IMR-90 (cell line): ENCODE measurements at regions not wholly inside any gene's neighbourhood (a gene's known extent, or its start where the extent isn't known, plus 50 kb on each side); places are given as distances from the start of the nearest gene placed in this dataset.

Source experiments
- ATAC-seq: fragments of 200-7000 bp; cut with Tn5 transposase; 2 replicates; pipeline ENCODE4 v1.9.1; 2020; ENCODE audit warnings: low read depth, mild to moderate bottlenecking, moderate library complexity
- BruUV-seq: library from RNA; stranded (reverse); fragments of 400-500 nt; replicated peaks from 2 replicates; lab custom pipeline; 2021; lab: Mats Ljungman, UMichigan
- CTCF ChIA-PET: fragments of 300-600 bp; formaldehyde crosslinking; extraction: SDS; loops from one replicate; lab custom pipeline; 2021; ENCODE audit warnings: antibody characterized with exemption; lab: Yijun Ruan, JAX
- POLR2A ChIA-PET: fragments of 300-600 bp; sonication (Branson Sonifier 250); formaldehyde crosslinking; loops from one replicate; lab custom pipeline; 2022; ENCODE audit warnings: antibody characterized with exemption; ENCODE audit not compliant: unreplicated experiment; lab: Charles Lee
- DNase-seq: peaks from one replicate; pipeline ENCODE4 v3.0.0; 2013
- H2AFZ ChIP-seq: replicated peaks from 2 replicates; pipeline ENCODE3; 2013; ENCODE audit warnings: low read length, mild to moderate bottlenecking; ENCODE audit not compliant: poor library complexity
- H2AK5ac ChIP-seq: 2 replicates; pipeline ENCODE4 v1.6.1; 2013; ENCODE audit warnings: low read depth, low read length, inconsistent platforms
- H2AK9ac ChIP-seq: replicated peaks from 2 replicates; pipeline ENCODE3; 2013; ENCODE audit warnings: mild to moderate bottlenecking, low read depth, low read length, moderate library complexity; ENCODE audit not compliant: poor library complexity
- H2BK120ac ChIP-seq: 2 replicates; pipeline ENCODE4 v1.6.1; 2013; ENCODE audit warnings: low read depth, low read length, inconsistent platforms
- H2BK15ac ChIP-seq: 3 replicates; pipeline ENCODE4 v1.6.1; 2013; ENCODE audit warnings: low read depth, low read length, inconsistent platforms
- H2BK20ac ChIP-seq: 2 replicates; pipeline ENCODE4 v1.6.1; 2013; ENCODE audit warnings: low read depth, mild to moderate bottlenecking, inconsistent platforms, low read length, moderate library complexity
- H2BK5ac ChIP-seq: 2 replicates; pipeline ENCODE4 v1.6.1; 2013; ENCODE audit warnings: mild to moderate bottlenecking, low read depth, low read length, inconsistent platforms; ENCODE audit not compliant: poor library complexity, severe bottlenecking
- H3K14ac ChIP-seq: replicated peaks from 2 replicates; pipeline ENCODE4 v1.6.1; 2013; ENCODE audit warnings: low read depth, low read length, inconsistent platforms
- H3K18ac ChIP-seq: 2 replicates; pipeline ENCODE4 v1.6.1; 2013; ENCODE audit warnings: low read depth, low read length, control low read depth
- H3K23ac ChIP-seq: 2 replicates; pipeline ENCODE4 v1.6.1; 2013; ENCODE audit warnings: low read depth, low read length, inconsistent platforms
- H3K27ac ChIP-seq: 2 replicates; pipeline ENCODE4 v1.5.1; 2013; ENCODE audit warnings: mild to moderate bottlenecking, control low read depth, low read length; ENCODE audit not compliant: insufficient read depth
- H3K27me3 ChIP-seq: 2 replicates; pipeline ENCODE4 v1.6.1; 2013; ENCODE audit warnings: low read length; ENCODE audit not compliant: control insufficient read depth, insufficient read depth
- H3K36me3 ChIP-seq: 2 replicates; pipeline ENCODE4 v1.6.1; 2013; ENCODE audit warnings: low read length, mixed read lengths; ENCODE audit not compliant: control insufficient read depth, insufficient read depth
- H3K4ac ChIP-seq: 2 replicates; pipeline ENCODE4 v1.6.1; 2013; ENCODE audit warnings: low read depth, low read length, inconsistent platforms
- H3K4me1 ChIP-seq: 2 replicates; pipeline ENCODE4 v1.6.1; 2013; ENCODE audit warnings: low read length, mixed read lengths; ENCODE audit not compliant: control insufficient read depth, insufficient read depth
- H3K4me2 ChIP-seq: 2 replicates; pipeline ENCODE4 v1.6.1; 2013; ENCODE audit warnings: low read depth, mild to moderate bottlenecking, control low read depth, low read length, moderate library complexity
- H3K4me3 ChIP-seq: 2 replicates; pipeline ENCODE4 v1.5.1; 2013; ENCODE audit warnings: low read depth, mild to moderate bottlenecking, control low read depth, low read length, moderate library complexity; ENCODE audit not compliant: insufficient read depth
- H3K56ac ChIP-seq: 2 replicates; pipeline ENCODE4 v1.6.1; 2013; ENCODE audit warnings: low read length, inconsistent platforms; ENCODE audit not compliant: insufficient read depth; ENCODE audit errors: extremely low read depth
- H3K79me1 ChIP-seq, 2 experiments: 2 replicates each; pipeline ENCODE4 v1.6.1; 2013; ENCODE audit warnings: low read length in 2 of 2, inconsistent platforms in 1 of 2, low read depth in 1 of 2
- H3K9ac ChIP-seq: 2 replicates; pipeline ENCODE4 v1.6.1; 2013; ENCODE audit warnings: low read depth, low read length, control low read depth
- H3K9me1 ChIP-seq: 2 replicates; pipeline ENCODE4 v1.6.1; 2013; ENCODE audit warnings: low read length, inconsistent platforms; ENCODE audit not compliant: insufficient read depth
- H3K9me3 ChIP-seq: 2 replicates; pipeline ENCODE4 v1.6.1; 2013; ENCODE audit warnings: low read length; ENCODE audit not compliant: control insufficient read depth, insufficient read depth
- H4K20me1 ChIP-seq: 2 replicates; pipeline ENCODE4 v1.6.1; 2013; ENCODE audit warnings: low read length, inconsistent platforms; ENCODE audit not compliant: insufficient read depth
- H4K5ac ChIP-seq: 2 replicates; pipeline ENCODE4 v1.6.1; 2013; ENCODE audit warnings: mild to moderate bottlenecking, low read depth, low read length, control low read depth
- H4K8ac ChIP-seq, 2 experiments: 2 replicates each; pipeline ENCODE4 v1.6.1; 2013; ENCODE audit warnings: low read depth in 2 of 2, low read length in 2 of 2, control low read depth in 1 of 2, inconsistent platforms in 1 of 2
- H4K91ac ChIP-seq: 2 replicates; pipeline ENCODE4 v1.6.1; 2013; ENCODE audit warnings: low read depth, low read length, inconsistent platforms; ENCODE audit not compliant: insufficient read depth
- BHLHE40 ChIP-seq: fragments of 150-350 bp; IDR thresholded peaks from 2 replicates; pipeline ENCODE4 v1.6.1; 2016; ENCODE audit warnings: mild to moderate bottlenecking, low read depth, low read length
- CEBPB ChIP-seq: IDR thresholded peaks from 2 replicates; pipeline ENCODE4 v1.6.1; 2012; ENCODE audit warnings: low read depth, low read length, improper control_type of control experiment
- CTCF ChIP-seq: conservative IDR thresholded peaks from 2 replicates; pipeline ENCODE4 v1.5.1; 2012; ENCODE audit warnings: mild to moderate bottlenecking, low read depth, low read length, improper control_type of control experiment
- ELK1 ChIP-seq: fragments of 150-350 bp; IDR thresholded peaks from 2 replicates; pipeline ENCODE4 v1.6.1; 2016; ENCODE audit warnings: low read depth, mild to moderate bottlenecking, low read length, moderate library complexity, borderline replicate concordance
- FOS ChIP-seq: fragments of 150-350 bp; IDR thresholded peaks from 2 replicates; pipeline ENCODE4 v1.6.1; 2016; ENCODE audit warnings: low read depth, low read length
- MAFK ChIP-seq: IDR thresholded peaks from 2 replicates; pipeline ENCODE4 v1.6.1; 2012; ENCODE audit warnings: low read depth, low read length, improper control_type of control experiment
- MAZ ChIP-seq: IDR thresholded peaks from 2 replicates; pipeline ENCODE4 v1.6.1; 2012; ENCODE audit warnings: low read depth, mild to moderate bottlenecking, low read length, improper control_type of control experiment, moderate library complexity, borderline replicate concordance
- NFE2L2 ChIP-seq: fragments of 150-350 bp; IDR thresholded peaks from 2 replicates; pipeline ENCODE4 v1.6.1; 2016; ENCODE audit warnings: low read depth, mild to moderate bottlenecking, low read length
- RCOR1 ChIP-seq: IDR thresholded peaks from 2 replicates; pipeline ENCODE4 v1.6.1; 2012; ENCODE audit warnings: mild to moderate bottlenecking, low read length, improper control_type of control experiment; ENCODE audit not compliant: insufficient replicate concordance
- WGBS, 2 experiments: methylation state at CpG; one replicate each; pipeline versions ENCODE4 v1.1.5 to v1.1.7; 2013; ENCODE audit warnings: missing lambda C conversion rate in 2 of 2; ENCODE audit not compliant: insufficient read length in 1 of 2; ENCODE audit errors: extremely low coverage in 2 of 2; 5-methylcytosine and 5-hydroxymethylcytosine counted together
- dilution Hi-C: fragments of 300-500 bp; cut with HindIII; formaldehyde crosslinking; loops from one replicate; pipeline ENCODE4 v1.14.3; 2018; ENCODE audit warnings: low sequenced_read_pairs; ENCODE audit not compliant: unreplicated experiment
- in situ Hi-C: fragments of 300-500 bp; cut with MboI; formaldehyde crosslinking; loops from 3 replicates; pipeline ENCODE4 v1.14.3; 2019; ENCODE audit warnings: low sequenced_read_pairs, inconsistent platforms, mixed read lengths
- intact Hi-C: fragments of 100-400 bp; cut with micrococcal nuclease; formaldehyde crosslinking; loops from 2 replicates; pipeline ENCODE4 v1.10.0; 2022

GRCh38 chr18:37948471-37948870 is 382.9 kb upstream of the CELF4 start:
- DNase-seq (no peak), ATAC-seq (no peak)
- Histone ChIP-seq H3K4me3 (no peak overlapping the region), H4K91ac (no peak overlapping the region), H3K4me1 (no peaks in the 10 kb centered on the region), H3K14ac (no peak overlapping the region), H4K5ac (no peak overlapping the region), H4K20me1 (no peaks in the 10 kb centered on the region), H2BK15ac (no peak overlapping the region), H2BK5ac (no peak overlapping the region), H3K36me3 (no peaks in the 10 kb centered on the region), H3K4me2 (no peak overlapping the region), H3K9me1 (no peaks in the 10 kb centered on the region), H3K56ac (no peak overlapping the region), H2BK20ac (no peak overlapping the region), H3K18ac (no peak overlapping the region), H4K8ac (no peak overlapping the region), H3K9me3 (peaks cover 6% of the 10 kb centered on the region; the same call in 1 of the 2 replicates), H3K23ac (no peak overlapping the region), H2AK5ac (no peak overlapping the region), H2AK9ac (no peak overlapping the region), H3K27me3 (no peaks in the 10 kb centered on the region), H3K27ac (no peak overlapping the region), H2BK120ac (no peak overlapping the region), H3K4ac (no peak overlapping the region), H3K79me1 (no peaks in the 10 kb centered on the region), H2AFZ (no peak overlapping the region), H3K9ac (no peak overlapping the region)
- ChIA-PET CTCF (no interaction called here), POLR2A (no interaction called here)
- TF ChIP-seq MAFK (no peak), FOS (no peak), MAZ (no peak), CTCF (no peak), CEBPB (no peak), NFE2L2 (no peak), ELK1 (no peak), RCOR1 (no peak), BHLHE40 (no peak)
- BruUV-seq = no TSS peak
- in situ Hi-C loops (no loop called here), dilution Hi-C loops (no loop called here), intact Hi-C loops (no loop called here)
- WGBS, 2 experiments = no CpG with 5 or more reads among the region's 3 CpGs
